WTC11 (cell line): ENCODE measurements at regions not wholly inside any gene's neighbourhood (a gene's known extent, or its start where the extent isn't known, plus 50 kb on each side); places are given as distances from the start of the nearest gene placed in this dataset.

Experiments used
- ATAC-seq: fragments of 200-7000 bp; cut with Tn5 transposase; 2 replicates; pipeline ENCODE4 v1.10.0; 2021; ENCODE audit warnings: mild to moderate bottlenecking, moderate library complexity
- CTCF ChIA-PET: fragments of 300-600 bp; sonication (Branson Sonifier 250); formaldehyde crosslinking; loops from one replicate; lab custom pipeline; 2021; ENCODE audit warnings: antibody characterized with exemption; lab: Charles Lee
- POLR2A ChIA-PET: fragments of 350-600 bp; sonication (Branson Sonifier 250); formaldehyde crosslinking; loops from one replicate; lab custom pipeline; 2021; ENCODE audit warnings: antibody characterized with exemption; lab: Charles Lee
- DNase-seq: peaks from one replicate; pipeline ENCODE4 v3.0.0; 2021; ENCODE audit warnings: low spot score
- H3K27ac Mint-ChIP-seq: 2 replicates; pipeline ENCODE4 v1.8.0; 2021; ENCODE audit warnings: mixed read lengths
- H3K27me3 Mint-ChIP-seq: 2 replicates; pipeline ENCODE4 v1.8.0; 2021; ENCODE audit warnings: low read depth, mild to moderate bottlenecking, moderate library complexity, mixed read lengths
- H3K36me3 Mint-ChIP-seq: 2 replicates; pipeline ENCODE4 v1.8.0; 2021; ENCODE audit warnings: mixed read lengths
- H3K4me1 Mint-ChIP-seq: 2 replicates; pipeline ENCODE4 v1.8.0; 2022; ENCODE audit warnings: mixed read lengths
- H3K4me3 Mint-ChIP-seq: 2 replicates; pipeline ENCODE4 v1.8.0; 2021; ENCODE audit warnings: mild to moderate bottlenecking, moderate library complexity, mixed read lengths
- H3K9me3 Mint-ChIP-seq: 2 replicates; pipeline ENCODE4 v1.8.0; 2021; ENCODE audit warnings: mixed read lengths
- ATF1 ChIP-seq: sonication (generic); formaldehyde crosslinking; IDR thresholded peaks from 2 replicates; pipeline ENCODE4 v1.8.1; 2023; ENCODE audit warnings: mild to moderate bottlenecking, moderate library complexity, missing genetic modification reagents
- ATF3 ChIP-seq: sonication (generic); formaldehyde crosslinking; conservative IDR thresholded peaks from 2 replicates; pipeline ENCODE4 v1.8.1; 2022; ENCODE audit warnings: mild to moderate bottlenecking, missing genetic modification reagents
- CREB1 ChIP-seq: sonication (generic); formaldehyde crosslinking; IDR thresholded peaks from 2 replicates; pipeline ENCODE4 v1.8.0; 2023; ENCODE audit warnings: mild to moderate bottlenecking, missing genetic modification reagents
- FOXJ3 ChIP-seq: sonication (generic); formaldehyde crosslinking; IDR thresholded peaks from 2 replicates; pipeline ENCODE4 v1.9.0; 2021; ENCODE audit warnings: missing genetic modification reagents, mild to moderate bottlenecking, borderline replicate concordance
- GABPB1 ChIP-seq: sonication (generic); formaldehyde crosslinking; IDR thresholded peaks from 2 replicates; pipeline ENCODE4 v1.8.1; 2023; ENCODE audit warnings: mild to moderate bottlenecking, missing genetic modification reagents
- HMGXB4 ChIP-seq: sonication (generic); formaldehyde crosslinking; IDR thresholded peaks from 2 replicates; pipeline ENCODE4 v1.8.1; 2023; ENCODE audit warnings: mild to moderate bottlenecking, moderate library complexity, missing genetic modification reagents
- IRF2 ChIP-seq: sonication (generic); formaldehyde crosslinking; IDR thresholded peaks from 2 replicates; pipeline ENCODE4 v1.8.0; 2022; ENCODE audit warnings: low read depth, missing genetic modification reagents, borderline replicate concordance
- JAZF1 ChIP-seq: fragments of 250-450 bp; sonication (Bioruptor Pico); IDR thresholded peaks from 2 replicates; pipeline ENCODE4 v1.9.0; 2021; ENCODE audit warnings: moderate library complexity, mild to moderate bottlenecking, inconsistent platforms
- NFATC4 ChIP-seq: fragments of 250-450 bp; sonication (Bioruptor Pico); IDR thresholded peaks from 2 replicates; pipeline ENCODE4 v1.9.0; 2021; ENCODE audit warnings: mild to moderate bottlenecking
- NR2C2 ChIP-seq: sonication (generic); formaldehyde crosslinking; IDR thresholded peaks from 2 replicates; pipeline ENCODE4 v1.8.0; 2022; ENCODE audit warnings: mild to moderate bottlenecking, missing genetic modification reagents
- PRRX2 ChIP-seq: fragments of 250-450 bp; sonication (Bioruptor Pico); IDR thresholded peaks from 2 replicates; pipeline ENCODE4 v1.8.0; 2021; ENCODE audit warnings: mild to moderate bottlenecking
- SMAD3 ChIP-seq: sonication (generic); formaldehyde crosslinking; IDR thresholded peaks from 2 replicates; pipeline ENCODE4 v1.8.0; 2022; ENCODE audit warnings: missing genetic modification reagents, mild to moderate bottlenecking, borderline replicate concordance
- TEAD1 ChIP-seq: sonication (generic); formaldehyde crosslinking; IDR thresholded peaks from 2 replicates; pipeline ENCODE4 v1.8.0; 2022; ENCODE audit warnings: mild to moderate bottlenecking, missing genetic modification reagents
- ZNF281 ChIP-seq: sonication (generic); formaldehyde crosslinking; IDR thresholded peaks from 2 replicates; pipeline ENCODE4 v1.8.0; 2023; ENCODE audit warnings: mild to moderate bottlenecking, missing genetic modification reagents
- ZNF396 ChIP-seq: fragments of 250-450 bp; sonication (Bioruptor Pico); IDR thresholded peaks from 2 replicates; pipeline ENCODE4 v1.8.0; 2021; ENCODE audit warnings: mild to moderate bottlenecking, moderate library complexity, borderline replicate concordance
- TF ChIP-seq, protein P1 (sequence below): fragments of 250-450 bp; sonication (Bioruptor Pico); IDR thresholded peaks from 2 replicates; pipeline ENCODE4 v1.9.0; 2021; ENCODE audit warnings: mild to moderate bottlenecking
- TF ChIP-seq, protein P2 (sequence below): fragments of 250-450 bp; sonication (Bioruptor Pico); IDR thresholded peaks from 2 replicates; pipeline ENCODE4 v1.9.0; 2021; ENCODE audit warnings: mild to moderate bottlenecking
- TF ChIP-seq, protein P3 (sequence below): sonication (generic); formaldehyde crosslinking; IDR thresholded peaks from 2 replicates; pipeline ENCODE4 v1.8.0; 2022; ENCODE audit warnings: mild to moderate bottlenecking, missing genetic modification reagents
- TF ChIP-seq, protein P4 (sequence below): sonication (generic); formaldehyde crosslinking; IDR thresholded peaks from 2 replicates; pipeline ENCODE4 v1.8.1; 2022; ENCODE audit warnings: low read depth, missing genetic modification reagents, borderline replicate concordance
- TF ChIP-seq, protein P5 (sequence below): fragments of 250-450 bp; sonication (Bioruptor Pico); IDR thresholded peaks from 2 replicates; pipeline ENCODE4 v1.9.0; 2021; ENCODE audit warnings: mild to moderate bottlenecking, borderline replicate concordance

DNA sequence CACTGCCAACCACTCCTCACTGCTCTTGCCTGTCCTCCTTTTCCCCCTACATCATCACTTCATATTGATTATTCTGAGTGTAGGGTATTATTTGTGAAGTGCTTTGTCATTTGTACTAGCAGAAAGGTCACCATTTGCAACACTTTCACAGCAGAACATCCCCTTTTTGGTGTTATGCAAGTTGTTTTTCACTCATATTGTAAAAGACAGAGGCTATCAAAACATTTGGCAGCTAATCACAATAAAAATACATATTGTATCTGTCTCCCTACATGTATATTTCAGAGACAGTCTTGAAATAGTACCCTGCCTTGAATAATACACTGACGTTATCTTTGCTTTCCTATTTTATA is 82.3 kb downstream of the ANXA1 start (continued):
- TF ChIP-seq ATF3 (CRISPR knock-in tag) (no peak), ZNF281 (CRISPR knock-in tag) (no peak), ATF1 (CRISPR knock-in tag) (no peak), PRRX2 (CRISPR knock-in tag) (no peak)
- TF ChIP-seq, protein P1, sequence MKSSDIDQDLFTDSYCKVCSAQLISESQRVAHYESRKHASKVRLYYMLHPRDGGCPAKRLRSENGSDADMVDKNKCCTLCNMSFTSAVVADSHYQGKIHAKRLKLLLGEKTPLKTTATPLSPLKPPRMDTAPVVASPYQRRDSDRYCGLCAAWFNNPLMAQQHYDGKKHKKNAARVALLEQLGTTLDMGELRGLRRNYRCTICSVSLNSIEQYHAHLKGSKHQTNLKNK (CRISPR knock-in tag) = no peak
- TF ChIP-seq, protein P2, sequence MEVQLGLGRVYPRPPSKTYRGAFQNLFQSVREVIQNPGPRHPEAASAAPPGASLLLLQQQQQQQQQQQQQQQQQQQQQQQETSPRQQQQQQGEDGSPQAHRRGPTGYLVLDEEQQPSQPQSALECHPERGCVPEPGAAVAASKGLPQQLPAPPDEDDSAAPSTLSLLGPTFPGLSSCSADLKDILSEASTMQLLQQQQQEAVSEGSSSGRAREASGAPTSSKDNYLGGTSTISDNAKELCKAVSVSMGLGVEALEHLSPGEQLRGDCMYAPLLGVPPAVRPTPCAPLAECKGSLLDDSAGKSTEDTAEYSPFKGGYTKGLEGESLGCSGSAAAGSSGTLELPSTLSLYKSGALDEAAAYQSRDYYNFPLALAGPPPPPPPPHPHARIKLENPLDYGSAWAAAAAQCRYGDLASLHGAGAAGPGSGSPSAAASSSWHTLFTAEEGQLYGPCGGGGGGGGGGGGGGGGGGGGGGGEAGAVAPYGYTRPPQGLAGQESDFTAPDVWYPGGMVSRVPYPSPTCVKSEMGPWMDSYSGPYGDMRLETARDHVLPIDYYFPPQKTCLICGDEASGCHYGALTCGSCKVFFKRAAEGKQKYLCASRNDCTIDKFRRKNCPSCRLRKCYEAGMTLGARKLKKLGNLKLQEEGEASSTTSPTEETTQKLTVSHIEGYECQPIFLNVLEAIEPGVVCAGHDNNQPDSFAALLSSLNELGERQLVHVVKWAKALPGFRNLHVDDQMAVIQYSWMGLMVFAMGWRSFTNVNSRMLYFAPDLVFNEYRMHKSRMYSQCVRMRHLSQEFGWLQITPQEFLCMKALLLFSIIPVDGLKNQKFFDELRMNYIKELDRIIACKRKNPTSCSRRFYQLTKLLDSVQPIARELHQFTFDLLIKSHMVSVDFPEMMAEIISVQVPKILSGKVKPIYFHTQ (CRISPR knock-in tag) = no peak
- TF ChIP-seq, all 79 proteins: peak for 0

DNA sequence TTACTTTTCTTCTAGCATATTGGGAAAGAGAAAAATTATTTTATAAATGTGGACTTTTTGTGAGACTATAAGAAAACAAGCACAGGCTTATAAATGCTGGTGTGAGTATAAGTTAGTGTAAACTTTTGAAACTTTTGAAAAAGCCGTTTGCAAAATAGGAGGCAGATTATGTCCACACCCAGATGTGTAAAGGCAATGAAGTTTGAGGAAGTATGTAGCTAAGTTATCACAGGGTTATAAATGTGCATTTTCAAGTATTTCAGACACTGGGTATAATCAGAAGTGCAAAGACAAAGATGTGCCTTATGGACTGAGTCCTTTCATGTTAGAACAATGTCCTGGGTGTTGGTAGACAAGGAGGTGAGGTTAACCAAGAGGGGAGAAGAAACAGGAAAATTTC is 85.5 kb downstream of the ANXA1 start:
- no peaks in the 10 kb centered on the region for H3K36me3 Mint-ChIP-seq
- no peaks in the 10 kb centered on the region for H3K9me3 Mint-ChIP-seq
- no peak overlapping the region for H3K27ac Mint-ChIP-seq
- POLR2A ChIA-PET = no interaction called here
- no peaks in the 10 kb centered on the region for H3K27me3 Mint-ChIP-seq
- DNase-seq = no peak
- CTCF ChIA-PET = no interaction called here
- H3K4me3 Mint-ChIP-seq = no peak overlapping the region
- TF ChIP-seq IRF2 (CRISPR knock-in tag) = no peak
- no peak for TF ChIP-seq CREB1 (CRISPR knock-in tag)
- TF ChIP-seq TEAD1 (CRISPR knock-in tag) = no peak
- TF ChIP-seq HMGXB4 (CRISPR knock-in tag) = no peak
- no peak for TF ChIP-seq NR2C2
- no peak for TF ChIP-seq JAZF1 (CRISPR knock-in tag)
- no peak for TF ChIP-seq FOXJ3 (CRISPR knock-in tag)
- TF ChIP-seq, protein P3, sequence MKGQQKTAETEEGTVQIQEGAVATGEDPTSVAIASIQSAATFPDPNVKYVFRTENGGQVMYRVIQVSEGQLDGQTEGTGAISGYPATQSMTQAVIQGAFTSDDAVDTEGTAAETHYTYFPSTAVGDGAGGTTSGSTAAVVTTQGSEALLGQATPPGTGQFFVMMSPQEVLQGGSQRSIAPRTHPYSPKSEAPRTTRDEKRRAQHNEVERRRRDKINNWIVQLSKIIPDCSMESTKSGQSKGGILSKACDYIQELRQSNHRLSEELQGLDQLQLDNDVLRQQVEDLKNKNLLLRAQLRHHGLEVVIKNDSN (CRISPR knock-in tag) = no peak
- TF ChIP-seq ZNF396 (CRISPR knock-in tag) = no peak
- TF ChIP-seq, protein P4, sequence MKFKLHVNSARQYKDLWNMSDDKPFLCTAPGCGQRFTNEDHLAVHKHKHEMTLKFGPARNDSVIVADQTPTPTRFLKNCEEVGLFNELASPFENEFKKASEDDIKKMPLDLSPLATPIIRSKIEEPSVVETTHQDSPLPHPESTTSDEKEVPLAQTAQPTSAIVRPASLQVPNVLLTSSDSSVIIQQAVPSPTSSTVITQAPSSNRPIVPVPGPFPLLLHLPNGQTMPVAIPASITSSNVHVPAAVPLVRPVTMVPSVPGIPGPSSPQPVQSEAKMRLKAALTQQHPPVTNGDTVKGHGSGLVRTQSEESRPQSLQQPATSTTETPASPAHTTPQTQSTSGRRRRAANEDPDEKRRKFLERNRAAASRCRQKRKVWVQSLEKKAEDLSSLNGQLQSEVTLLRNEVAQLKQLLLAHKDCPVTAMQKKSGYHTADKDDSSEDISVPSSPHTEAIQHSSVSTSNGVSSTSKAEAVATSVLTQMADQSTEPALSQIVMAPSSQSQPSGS = no peak
- TF ChIP-seq, protein P5, sequence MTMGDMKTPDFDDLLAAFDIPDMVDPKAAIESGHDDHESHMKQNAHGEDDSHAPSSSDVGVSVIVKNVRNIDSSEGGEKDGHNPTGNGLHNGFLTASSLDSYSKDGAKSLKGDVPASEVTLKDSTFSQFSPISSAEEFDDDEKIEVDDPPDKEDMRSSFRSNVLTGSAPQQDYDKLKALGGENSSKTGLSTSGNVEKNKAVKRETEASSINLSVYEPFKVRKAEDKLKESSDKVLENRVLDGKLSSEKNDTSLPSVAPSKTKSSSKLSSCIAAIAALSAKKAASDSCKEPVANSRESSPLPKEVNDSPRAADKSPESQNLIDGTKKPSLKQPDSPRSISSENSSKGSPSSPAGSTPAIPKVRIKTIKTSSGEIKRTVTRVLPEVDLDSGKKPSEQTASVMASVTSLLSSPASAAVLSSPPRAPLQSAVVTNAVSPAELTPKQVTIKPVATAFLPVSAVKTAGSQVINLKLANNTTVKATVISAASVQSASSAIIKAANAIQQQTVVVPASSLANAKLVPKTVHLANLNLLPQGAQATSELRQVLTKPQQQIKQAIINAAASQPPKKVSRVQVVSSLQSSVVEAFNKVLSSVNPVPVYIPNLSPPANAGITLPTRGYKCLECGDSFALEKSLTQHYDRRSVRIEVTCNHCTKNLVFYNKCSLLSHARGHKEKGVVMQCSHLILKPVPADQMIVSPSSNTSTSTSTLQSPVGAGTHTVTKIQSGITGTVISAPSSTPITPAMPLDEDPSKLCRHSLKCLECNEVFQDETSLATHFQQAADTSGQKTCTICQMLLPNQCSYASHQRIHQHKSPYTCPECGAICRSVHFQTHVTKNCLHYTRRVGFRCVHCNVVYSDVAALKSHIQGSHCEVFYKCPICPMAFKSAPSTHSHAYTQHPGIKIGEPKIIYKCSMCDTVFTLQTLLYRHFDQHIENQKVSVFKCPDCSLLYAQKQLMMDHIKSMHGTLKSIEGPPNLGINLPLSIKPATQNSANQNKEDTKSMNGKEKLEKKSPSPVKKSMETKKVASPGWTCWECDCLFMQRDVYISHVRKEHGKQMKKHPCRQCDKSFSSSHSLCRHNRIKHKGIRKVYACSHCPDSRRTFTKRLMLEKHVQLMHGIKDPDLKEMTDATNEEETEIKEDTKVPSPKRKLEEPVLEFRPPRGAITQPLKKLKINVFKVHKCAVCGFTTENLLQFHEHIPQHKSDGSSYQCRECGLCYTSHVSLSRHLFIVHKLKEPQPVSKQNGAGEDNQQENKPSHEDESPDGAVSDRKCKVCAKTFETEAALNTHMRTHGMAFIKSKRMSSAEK (CRISPR knock-in tag) = no peak
- TF ChIP-seq SMAD3 (CRISPR knock-in tag) = no peak
- TF ChIP-seq NFATC4 = no peak
- TF ChIP-seq GABPB1 = no peak
- TF ChIP-seq PRRX2 (CRISPR knock-in tag) = no peak
- H3K4me1 Mint-ChIP-seq = peaks cover 13% of the 10 kb centered on the region
- ATAC-seq = no peak
